CD4-positive, alpha-beta T cell (primary cell): ENCODE measurements at regions not wholly inside any gene's neighbourhood (a gene's known extent, or its start where the extent isn't known, plus 50 kb on each side); places are given as distances from the start of the nearest gene placed in this dataset.

Experiments used
- ATAC-seq: fragments of 200-7000 bp; cut with Tn5 transposase; one replicate; pipeline ENCODE4 v1.10.0; 2022; ENCODE audit warnings: mild to moderate bottlenecking; ENCODE audit not compliant: poor library complexity
- CTCF ChIA-PET: fragments of 350-600 bp; sonication (Branson Sonifier 250); formaldehyde crosslinking; loops from one replicate; lab custom pipeline; 2021; ENCODE audit warnings: antibody characterized with exemption, inconsistent platforms; lab: Charles Lee
- POLR2A ChIA-PET: fragments of 350-600 bp; sonication (Branson Sonifier 250); formaldehyde crosslinking; loops from one replicate; lab custom pipeline; 2021; ENCODE audit warnings: antibody characterized with exemption, inconsistent platforms; lab: Charles Lee
- DNase-seq, 14 experiments: peaks; one replicate each; pipeline ENCODE4 v3.0.0-alpha.2; 2013 to 2020; ENCODE audit warnings: mixed read lengths in 2 of 14
- H3K27ac ChIP-seq, 2 donors: one replicate each; pipeline versions ENCODE4 v1.5.1 to v1.7.0; 2013; ENCODE audit warnings: low read length in 2 of 2, low read depth in 1 of 2, mild to moderate bottlenecking in 1 of 2
- H3K27me3 ChIP-seq, 2 experiments: 1 replicate in 1 of 2; 2 replicates in 1 of 2; pipeline versions ENCODE4 v1.6.1 to v1.7.0; 2013; ENCODE audit warnings: low read length in 2 of 2, control low read depth in 1 of 2, mild to moderate bottlenecking in 1 of 2, moderate library complexity in 1 of 2; ENCODE audit not compliant: insufficient read depth in 2 of 2, control insufficient read depth in 1 of 2
- H3K36me3 ChIP-seq: one replicate; pipeline ENCODE4 v1.6.1; 2013; ENCODE audit warnings: low read length, control low read depth; ENCODE audit not compliant: insufficient read depth
- H3K4me1 ChIP-seq: one replicate; pipeline ENCODE4 v1.6.1; 2013; ENCODE audit warnings: low read length, control low read depth; ENCODE audit not compliant: insufficient read depth
- H3K4me3 ChIP-seq: one replicate; pipeline ENCODE4 v1.5.1; 2013; ENCODE audit warnings: mild to moderate bottlenecking, low read length, moderate library complexity
- H3K9me3 ChIP-seq, 2 experiments: 1 replicate in 1 of 2; 2 replicates in 1 of 2; pipeline versions ENCODE4 v1.6.1 to v1.7.0; 2013; ENCODE audit warnings: low read length in 2 of 2, mild to moderate bottlenecking in 2 of 2, control low read depth in 1 of 2, moderate library complexity in 1 of 2; ENCODE audit not compliant: control insufficient read depth in 1 of 2, insufficient read depth in 1 of 2
- H3K27ac Mint-ChIP-seq: one replicate; pipeline ENCODE4 v1.8.0; 2020; ENCODE audit warnings: mixed read lengths
- H3K27me3 Mint-ChIP-seq: one replicate; pipeline ENCODE4 v1.8.0; 2021; ENCODE audit warnings: mixed read lengths
- H3K36me3 Mint-ChIP-seq: one replicate; pipeline ENCODE4 v1.8.0; 2021; ENCODE audit warnings: low read depth, mixed read lengths
- H3K4me1 Mint-ChIP-seq: one replicate; pipeline ENCODE4 v1.8.0; 2021; ENCODE audit warnings: low read depth, mixed read lengths
- H3K4me3 Mint-ChIP-seq: one replicate; pipeline ENCODE4 v1.8.0; 2020; ENCODE audit warnings: mild to moderate bottlenecking, mixed read lengths
- H3K9me3 Mint-ChIP-seq: one replicate; pipeline ENCODE4 v1.8.0; 2020; ENCODE audit warnings: mixed read lengths
- CTCF ChIP-seq: fragments of 200-600 bp; IDR thresholded peaks from one replicate; pipeline ENCODE4 v1.8.0; 2022; ENCODE audit warnings: antibody characterized with exemption, mild to moderate bottlenecking
- intact Hi-C, 2 experiments: fragments of 100-400 bp; cut with DNase I in 1 of 2; cut with micrococcal nuclease in 1 of 2; formaldehyde crosslinking; loops; one replicate each; pipeline versions ENCODE4 v1.15.1 to v1.9.0; 2023 to 2025; cut with DNase I, micrococcal nuclease

GRCh38 chr3:34141841-34142337 is 343.5 kb downstream of the PDCD6IP start:
- peaks cover 7% of the 10 kb centered on the region for H3K9me3 Mint-ChIP-seq
- no peak overlapping the region for H3K4me3 Mint-ChIP-seq
- Histone ChIP-seq H3K4me1 (no peaks in the 10 kb centered on the region), H3K27ac (no peak overlapping the region), H3K27me3 (no peaks in the 10 kb centered on the region), H3K36me3 (no peaks in the 10 kb centered on the region), H3K9me3 (peaks cover 0 to 3% of the 10 kb centered on the region in 2 experiments), H3K4me3 (no peak overlapping the region)
- TF ChIP-seq CTCF, result no peak
- no peak for ATAC-seq
- no peak overlapping the region for H3K27ac Mint-ChIP-seq
- DNase-seq, result no peak
- POLR2A ChIA-PET, result no interaction called here
- no peaks in the 10 kb centered on the region for H3K36me3 Mint-ChIP-seq
- no peaks in the 10 kb centered on the region for H3K4me1 Mint-ChIP-seq
- intact Hi-C loops, result no loop called here
- CTCF ChIA-PET, result no interaction called here
- H3K27me3 Mint-ChIP-seq, result no peaks in the 10 kb centered on the region

GRCh38 chr3:34145796-34146195 is 347.4 kb downstream of the PDCD6IP start:
- Histone ChIP-seq H3K36me3 (no peaks in the 10 kb centered on the region), H3K4me3 (no peak overlapping the region), H3K27ac (no peak overlapping the region), H3K9me3 (no peaks in the 10 kb centered on the region), H3K4me1 (no peaks in the 10 kb centered on the region), H3K27me3 (no peaks in the 10 kb centered on the region)
- intact Hi-C loops, result no loop called here
- DNase-seq (no peak), ATAC-seq (no peak)
- Mint-ChIP-seq H3K27ac (no peak overlapping the region), H3K27me3 (no peaks in the 10 kb centered on the region), H3K4me1 (no peaks in the 10 kb centered on the region), H3K9me3 (no peaks in the 10 kb centered on the region), H3K36me3 (no peaks in the 10 kb centered on the region), H3K4me3 (no peak overlapping the region)
- ChIA-PET POLR2A (no interaction called here), CTCF (no interaction called here)
- TF ChIP-seq CTCF, result no peak

- no peak overlapping the region for H3K4me3 ChIP-seq
- ChIA-PET CTCF (no interaction called here), POLR2A (no interaction called here)
- no peak overlapping the region for H3K27ac ChIP-seq
- no peaks in the 10 kb centered on the region for H3K9me3 ChIP-seq
- no peaks in the 10 kb centered on the region for H3K27me3 ChIP-seq
- Mint-ChIP-seq H3K27ac (no peak overlapping the region), H3K27me3 (no peaks in the 10 kb centered on the region), H3K36me3 (no peaks in the 10 kb centered on the region), H3K9me3 (no peaks in the 10 kb centered on the region), H3K4me3 (no peak overlapping the region), H3K4me1 (no peaks in the 10 kb centered on the region)
- no peak for TF ChIP-seq CTCF
- DNase-seq (no peak), ATAC-seq (no peak)
- H3K36me3 ChIP-seq, result no peaks in the 10 kb centered on the region
- H3K4me1 ChIP-seq, result no peaks in the 10 kb centered on the region
- intact Hi-C loops, result no loop called here
These were observed 348.2 kb downstream of the PDCD6IP start for GRCh38 chr3:34146596-34146995.
